H9 (cell line): ENCODE measurements at regions not wholly inside any gene's neighbourhood (a gene's known extent, or its start where the extent isn't known, plus 50 kb on each side); places are given as distances from the start of the nearest gene placed in this dataset.

ENCODE experiments used
- DNase-seq: peaks from one replicate; pipeline ENCODE4 v3.0.0-alpha.2; 2017
- H2AFZ ChIP-seq: one replicate; pipeline ENCODE4 v1.6.1; 2013; ENCODE audit warnings: mild to moderate bottlenecking, low read length, control low read depth, moderate library complexity
- H2AK5ac ChIP-seq: 2 replicates; pipeline ENCODE4 v1.6.1; 2013; ENCODE audit warnings: low read length, control low read depth, mixed read lengths; ENCODE audit not compliant: insufficient read length
- H2BK120ac ChIP-seq: one replicate; pipeline ENCODE4 v1.6.1; 2013; ENCODE audit warnings: low read depth, mild to moderate bottlenecking, low read length, control low read depth, inconsistent platforms; ENCODE audit not compliant: poor library complexity, severe bottlenecking
- H2BK12ac ChIP-seq: 2 replicates; pipeline ENCODE4 v1.6.1; 2013; ENCODE audit warnings: low read length, control low read depth, mixed read lengths, low read depth; ENCODE audit not compliant: insufficient read length
- H2BK15ac ChIP-seq: 2 replicates; pipeline ENCODE4 v1.6.1; 2013; ENCODE audit warnings: low read depth, low read length, control low read depth
- H2BK20ac ChIP-seq: one replicate; pipeline ENCODE4 v1.6.1; 2013; ENCODE audit warnings: low read depth, mild to moderate bottlenecking, low read length, control low read depth, inconsistent platforms; ENCODE audit not compliant: poor library complexity, severe bottlenecking
- H2BK5ac ChIP-seq: 2 replicates; pipeline ENCODE4 v1.6.1; 2013; ENCODE audit warnings: low read length, control low read depth, mixed read lengths; ENCODE audit not compliant: insufficient read length
- H3K14ac ChIP-seq: 2 replicates; pipeline ENCODE4 v1.6.1; 2013; ENCODE audit warnings: low read length, control low read depth; ENCODE audit not compliant: insufficient read depth
- H3K18ac ChIP-seq: 2 replicates; pipeline ENCODE4 v1.6.1; 2013; ENCODE audit warnings: low read depth, mild to moderate bottlenecking, mixed read lengths, low read length, control low read depth; ENCODE audit not compliant: insufficient read length
- H3K23ac ChIP-seq: 2 replicates; pipeline ENCODE4 v1.6.1; 2013; ENCODE audit warnings: low read length, control low read depth, mixed read lengths, low read depth; ENCODE audit not compliant: insufficient read length
- H3K23me2 ChIP-seq: 2 replicates; pipeline ENCODE4 v1.6.1; 2013; ENCODE audit warnings: low read depth, mild to moderate bottlenecking, mixed read lengths, low read length, control low read depth; ENCODE audit not compliant: insufficient read length, poor library complexity, severe bottlenecking
- H3K27ac ChIP-seq: 2 replicates; pipeline ENCODE4 v1.5.1; 2013; ENCODE audit warnings: low read length, control low read depth, mixed read lengths, low read depth; ENCODE audit not compliant: insufficient read length
- H3K27me3 ChIP-seq: 2 replicates; pipeline ENCODE4 v1.6.1; 2013; ENCODE audit warnings: low read length, control low read depth, inconsistent platforms; ENCODE audit not compliant: insufficient read depth
- H3K4ac ChIP-seq: 2 replicates; pipeline ENCODE4 v1.6.1; 2013; ENCODE audit warnings: low read depth, mild to moderate bottlenecking, control low read depth, inconsistent platforms, low read length, moderate library complexity
- H3K4me1 ChIP-seq: 2 replicates; pipeline ENCODE4 v1.6.1; 2013; ENCODE audit warnings: low read length, control low read depth, inconsistent platforms; ENCODE audit not compliant: insufficient read depth
- H3K4me2 ChIP-seq: 2 replicates; pipeline ENCODE4 v1.6.1; 2013; ENCODE audit warnings: low read length, control low read depth, mixed read lengths; ENCODE audit not compliant: insufficient read length, insufficient read depth
- H3K56ac ChIP-seq: 2 replicates; pipeline ENCODE4 v1.6.1; 2013; ENCODE audit warnings: low read depth, mild to moderate bottlenecking, mixed read lengths, low read length, control low read depth; ENCODE audit not compliant: insufficient read length
- H3K79me1 ChIP-seq: 2 replicates; pipeline ENCODE4 v1.6.1; 2013; ENCODE audit warnings: low read depth, mild to moderate bottlenecking, moderate library complexity, low read length, control low read depth, inconsistent platforms; ENCODE audit not compliant: insufficient read depth, poor library complexity, severe bottlenecking
- H3K79me2 ChIP-seq: 2 replicates; pipeline ENCODE4 v1.6.1; 2013; ENCODE audit warnings: low read length, control low read depth, inconsistent platforms; ENCODE audit not compliant: insufficient read depth
- H3K9ac ChIP-seq: 2 replicates; pipeline ENCODE4 v1.6.1; 2013; ENCODE audit warnings: low read length, control low read depth, mixed read lengths; ENCODE audit not compliant: insufficient read length; ENCODE audit errors: extremely low read depth
- H3K9me3 ChIP-seq: one replicate; pipeline ENCODE4 v1.6.1; 2013; ENCODE audit warnings: low read depth, low read length, inconsistent platforms; ENCODE audit not compliant: control insufficient read depth
- H3T11ph ChIP-seq: one replicate; pipeline ENCODE4 v1.6.1; 2013; ENCODE audit warnings: mild to moderate bottlenecking, low read length, control low read depth, inconsistent platforms
- H4K20me1 ChIP-seq: one replicate; pipeline ENCODE4 v1.6.1; 2013; ENCODE audit not compliant: control insufficient read depth, insufficient read length, insufficient read depth
- H4K5ac ChIP-seq: 2 replicates; pipeline ENCODE4 v1.6.1; 2013; ENCODE audit warnings: low read depth, mild to moderate bottlenecking, mixed read lengths, low read length, control low read depth; ENCODE audit not compliant: insufficient read length
- H4K8ac ChIP-seq: replicated peaks from 2 replicates; pipeline ENCODE4 v1.6.1; 2013; ENCODE audit warnings: low read length, control low read depth, mixed read lengths, low read depth; ENCODE audit not compliant: insufficient read length
- H4K91ac ChIP-seq: 2 replicates; pipeline ENCODE4 v1.6.1; 2013; ENCODE audit warnings: low read depth, mild to moderate bottlenecking, moderate library complexity, mixed read lengths, low read length, control low read depth; ENCODE audit not compliant: insufficient read length
- H3K27ac Mint-ChIP-seq, 3 experiments: 2 replicates in 2 of 3; 3 replicates in 1 of 3; pipeline ENCODE4 v1.8.0; 2020 to 2021; ENCODE audit warnings: mixed read lengths in 3 of 3, mild to moderate bottlenecking in 1 of 3, moderate library complexity in 1 of 3
- H3K27me3 Mint-ChIP-seq: 2 replicates; pipeline ENCODE4 v1.8.0; 2021; ENCODE audit warnings: low read depth, mild to moderate bottlenecking, moderate library complexity, mixed read lengths
- H3K36me3 Mint-ChIP-seq, 3 experiments: 2 replicates in 2 of 3; 3 replicates in 1 of 3; pipeline ENCODE4 v1.8.0; 2020 to 2021; ENCODE audit warnings: low read depth in 3 of 3, mixed read lengths in 3 of 3; ENCODE audit not compliant: insufficient read depth in 1 of 3
- H3K4me1 Mint-ChIP-seq, 2 experiments: 2 replicates each; pipeline ENCODE4 v1.8.0; 2020; ENCODE audit warnings: mixed read lengths in 2 of 2
- H3K4me3 Mint-ChIP-seq, 2 experiments: 2 replicates in 1 of 2; 3 replicates in 1 of 2; pipeline ENCODE4 v1.8.0; 2020 to 2021; ENCODE audit warnings: mild to moderate bottlenecking in 2 of 2, mixed read lengths in 2 of 2, moderate library complexity in 1 of 2
- H3K9me3 Mint-ChIP-seq, 2 experiments: 2 replicates in 1 of 2; 3 replicates in 1 of 2; pipeline ENCODE4 v1.8.0; 2020; ENCODE audit warnings: mild to moderate bottlenecking in 2 of 2, mixed read lengths in 2 of 2, moderate library complexity in 1 of 2
- CTCF ChIP-seq: fragments of 200-600 bp; sonication (generic); conservative IDR thresholded peaks from 3 replicates; pipeline ENCODE4 v1.8.0; 2021; ENCODE audit warnings: antibody characterized with exemption, mild to moderate bottlenecking
- WGBS: extraction: QIAGEN DNeasy Blood & Tissue Kit; methylation state at CpG from one replicate; pipeline ENCODE4 v1.1.7; 2013; ENCODE audit warnings: missing lambda C conversion rate, low lambda C conversion rate, mixed read lengths; ENCODE audit not compliant: insufficient read length; ENCODE audit errors: extremely low coverage; 5-methylcytosine and 5-hydroxymethylcytosine counted together

GRCh38 chr1:213596729-213597128 lies 391.0 kb upstream of the PROX1 start:
- H2AFZ ChIP-seq = no peak overlapping the region
- no peak overlapping the region for H3K56ac ChIP-seq
- no peak overlapping the region for H2BK5ac ChIP-seq
- no peak for TF ChIP-seq CTCF
- no peak overlapping the region for H3K9ac ChIP-seq
- no peak overlapping the region for H4K91ac ChIP-seq
- no peak overlapping the region for H2AK5ac ChIP-seq
- no peak overlapping the region for H3K27ac ChIP-seq
- no peak overlapping the region for H3K18ac ChIP-seq
- no CpG with 5 or more reads among the region's 7 CpGs for WGBS
- DNase-seq = no peak
- H3K4me1 ChIP-seq = no peaks in the 10 kb centered on the region
- no peak overlapping the region for H3K4ac ChIP-seq
- no peak overlapping the region for H3K23ac ChIP-seq
- H3K27me3 Mint-ChIP-seq = no peaks in the 10 kb centered on the region
- no peaks in the 10 kb centered on the region for H3K23me2 ChIP-seq
- no peak overlapping the region for H3T11ph ChIP-seq
- no peak overlapping the region for H3K4me3 Mint-ChIP-seq
- H2BK120ac ChIP-seq = no peak overlapping the region
- H4K20me1 ChIP-seq = no peaks in the 10 kb centered on the region
- no peak overlapping the region for H3K14ac ChIP-seq
- H3K4me2 ChIP-seq = no peak overlapping the region
- no peaks in the 10 kb centered on the region for H3K9me3 ChIP-seq
- H4K8ac ChIP-seq = no peak overlapping the region
- no peaks in the 10 kb centered on the region for H3K79me2 ChIP-seq
- no peaks in the 10 kb centered on the region for H3K9me3 Mint-ChIP-seq
- no peak overlapping the region for H2BK15ac ChIP-seq
- no peaks in the 10 kb centered on the region for H3K36me3 Mint-ChIP-seq
- no peak overlapping the region for H2BK20ac ChIP-seq
- no peak overlapping the region for H4K5ac ChIP-seq
- no peaks in the 10 kb centered on the region for H3K79me1 ChIP-seq
- H3K4me1 Mint-ChIP-seq = peaks cover 4 to 7% of the 10 kb centered on the region in 2 experiments
- no peak overlapping the region for H3K27ac Mint-ChIP-seq
- no peak overlapping the region for H2BK12ac ChIP-seq
- H3K27me3 ChIP-seq = no peaks in the 10 kb centered on the region
